Left ventricle myocardium inferior (tissue), 1 donor: ENCODE measurements at regions not wholly inside any gene's neighbourhood (a gene's known extent, or its start where the extent isn't known, plus 50 kb on each side); places are given as distances from the start of the nearest gene placed in this dataset.
A peak's percentile ranks its signal among the peaks of the same experiment; 100 is the strongest.
"Not testable (repeated sequence)": the region's sequence is repeated elsewhere in the genome, so short reads cannot be mapped to it uniquely, and the experiment has no call there.

Source experiments
- DNase-seq: peaks from one replicate; pipeline ENCODE4 v3.0.0-alpha.2; 2020
- H3K27ac ChIP-seq: fragments of 200-600 bp; replicated peaks from 2 replicates; pipeline ENCODE4 v1.8.0; 2021
- H3K27me3 ChIP-seq: fragments of 200-600 bp; 2 replicates; pipeline ENCODE4 v1.8.0; 2021; ENCODE audit warnings: low read depth
- H3K36me3 ChIP-seq: fragments of 200-600 bp; 2 replicates; pipeline ENCODE4 v1.8.0; 2021
- H3K4me1 ChIP-seq: fragments of 200-600 bp; 2 replicates; pipeline ENCODE4 v1.8.0; 2021
- H3K4me3 ChIP-seq: fragments of 200-600 bp; 2 replicates; pipeline ENCODE4 v1.8.0; 2021; ENCODE audit warnings: mild to moderate bottlenecking, moderate library complexity
- H3K9me3 ChIP-seq: fragments of 200-600 bp; replicated peaks from 2 replicates; pipeline ENCODE4 v1.8.0; 2021
- CTCF ChIP-seq: fragments of 200-600 bp; IDR thresholded peaks from 2 replicates; pipeline ENCODE4 v1.8.0; 2021; ENCODE audit warnings: antibody characterized with exemption, mild to moderate bottlenecking, borderline replicate concordance
- intact Hi-C: fragments of 100-400 bp; cut with micrococcal nuclease; formaldehyde crosslinking; loops from one replicate; pipeline ENCODE4 v1.11.0; 2022
- donor health status: DM: no; HTN: yes; CAD: no; lungs with severe emphysema.

GRCh38 chr1:209199822-209200221 lies 383.7 kb upstream of the CAMK1G start:
- no peak for DNase-seq
- no peaks in the 10 kb centered on the region for H3K4me1 ChIP-seq
- H3K36me3 ChIP-seq: no peaks in the 10 kb centered on the region
- no peak overlapping the region for H3K4me3 ChIP-seq
- peaks cover 42% of the 10 kb centered on the region for H3K27me3 ChIP-seq
- H3K27ac ChIP-seq: no peak overlapping the region
- peaks cover 29% of the 10 kb centered on the region for H3K9me3 ChIP-seq
- intact Hi-C loops: loop anchor here (10.0 kb wide), 1 partner anchor 545 kb away; no protein-coding TSS in a partner anchor
- no peak for TF ChIP-seq CTCF

GRCh38 chr1:209202321-209202720 lies 381.2 kb upstream of the CAMK1G start:
- H3K27ac ChIP-seq, H3K9me3 ChIP-seq, H3K36me3 ChIP-seq, DNase-seq, H3K4me3 ChIP-seq, H3K4me1 ChIP-seq, intact Hi-C loops: not testable (repeated sequence)
- H3K27me3 ChIP-seq: peaks cover 67% of the 10 kb centered on the region

- H3K27me3 ChIP-seq: peaks cover 73% of the 10 kb centered on the region
- H3K36me3 ChIP-seq: no peaks in the 10 kb centered on the region
- H3K4me1 ChIP-seq: peaks cover 10% of the 10 kb centered on the region
- no peaks in the 10 kb centered on the region for H3K9me3 ChIP-seq
- H3K27ac ChIP-seq: no peak overlapping the region
- intact Hi-C loops: no loop called here
- peak; percentile 79 for TF ChIP-seq CTCF
- no peak for DNase-seq
- no peak overlapping the region for H3K4me3 ChIP-seq
Measured at GRCh38 chr1:209202830-209203532, 380.5 kb upstream of the CAMK1G start.

- H3K27ac ChIP-seq: no peak overlapping the region
- no peaks in the 10 kb centered on the region for H3K36me3 ChIP-seq
- DNase-seq: no peak
- TF ChIP-seq CTCF: no peak
- H3K9me3 ChIP-seq: no peaks in the 10 kb centered on the region
- H3K4me1 ChIP-seq: peaks cover 15% of the 10 kb centered on the region
- peaks cover 76% of the 10 kb centered on the region for H3K27me3 ChIP-seq
- intact Hi-C loops: no loop called here
- H3K4me3 ChIP-seq: no peak overlapping the region
Measured at GRCh38 chr1:209203533-209203895, 380.0 kb upstream of the CAMK1G start.

GRCh38 chr1:209205039-209205438 lies 378.5 kb upstream of the CAMK1G start:
- Histone ChIP-seq H3K27me3 (peaks cover 78% of the 10 kb centered on the region), H3K4me3 (no peak overlapping the region), H3K27ac (no peak overlapping the region), H3K9me3 (no peaks in the 10 kb centered on the region), H3K36me3 (no peaks in the 10 kb centered on the region), H3K4me1 (peaks cover 15% of the 10 kb centered on the region)
- TF ChIP-seq CTCF: no peak
- intact Hi-C loops: no loop called here
- no peak for DNase-seq

GRCh38 chr1:209207126-209207700 lies 376.3 kb upstream of the CAMK1G start:
- H3K27me3 ChIP-seq: peaks cover 79% of the 10 kb centered on the region

More at GRCh38 chr1:209207126-209207700, 376.3 kb upstream of the CAMK1G start:
- peak overlapping the region; percentile 56 for H3K4me3 ChIP-seq
- intact Hi-C loops: no loop called here
- H3K9me3 ChIP-seq: no peaks in the 10 kb centered on the region
- H3K27ac ChIP-seq: peak overlapping the region; percentile 3
- TF ChIP-seq CTCF: no peak
- H3K4me1 ChIP-seq: peaks cover 15% of the 10 kb centered on the region
- no peaks in the 10 kb centered on the region for H3K36me3 ChIP-seq
- DNase-seq: no peak
